Memory B cell (primary cell): ENCODE measurements at regions not wholly inside any gene's neighbourhood (a gene's known extent, or its start where the extent isn't known, plus 50 kb on each side); places are given as distances from the start of the nearest gene placed in this dataset.

ENCODE experiments used
- ATAC-seq: fragments of 150-1000 bp; cut with Tn5 transposase; 2 replicates; pipeline ENCODE4 v1.10.0; 2021; ENCODE audit warnings: low read depth, mild to moderate bottlenecking, moderate library complexity
- DNase-seq, 2 donors: peaks; one replicate each; pipeline ENCODE4 v3.0.0; 2022; ENCODE audit warnings: low spot score in 2 of 2
- H3K27ac Mint-ChIP-seq: one replicate; pipeline ENCODE4 v1.8.0; 2022; ENCODE audit warnings: mild to moderate bottlenecking, moderate library complexity, mixed read lengths
- H3K27me3 Mint-ChIP-seq: one replicate; pipeline ENCODE4 v1.8.0; 2022; ENCODE audit warnings: mixed read lengths
- H3K36me3 Mint-ChIP-seq: one replicate; pipeline ENCODE4 v1.8.0; 2022; ENCODE audit warnings: mild to moderate bottlenecking, mixed read lengths
- H3K4me1 Mint-ChIP-seq: one replicate; pipeline ENCODE4 v1.8.0; 2022; ENCODE audit warnings: mixed read lengths
- H3K4me3 Mint-ChIP-seq: one replicate; pipeline ENCODE4 v1.8.0; 2022; ENCODE audit warnings: mild to moderate bottlenecking, moderate library complexity, mixed read lengths
- H3K9me3 Mint-ChIP-seq: one replicate; pipeline ENCODE4 v1.8.0; 2022; ENCODE audit warnings: mixed read lengths

- Mint-ChIP-seq H3K27me3 (no peaks in the 10 kb centered on the region), H3K4me3 (no peak overlapping the region), H3K27ac (no peak overlapping the region), H3K36me3 (no peaks in the 10 kb centered on the region), H3K4me1 (peaks cover 3% of the 10 kb centered on the region), H3K9me3 (peaks cover 7% of the 10 kb centered on the region)
- DNase-seq (no peak), ATAC-seq (no peak)
Observed at GRCh38 chr9:111179577-111179976, 141.3 kb upstream of the LPAR1 start.

- peaks cover 4% of the 10 kb centered on the region for H3K9me3 Mint-ChIP-seq
Observed at GRCh38 chr9:111178331-111179055, 140.2 kb upstream of the LPAR1 start.

GRCh38 chr9:111176511-111176910, 138.2 kb upstream of the LPAR1 start:
- Mint-ChIP-seq H3K27me3 (no peaks in the 10 kb centered on the region), H3K36me3 (no peaks in the 10 kb centered on the region), H3K9me3 (peaks cover 1% of the 10 kb centered on the region), H3K27ac (no peak overlapping the region), H3K4me3 (no peak overlapping the region), H3K4me1 (peaks cover 3% of the 10 kb centered on the region)
- no peak for DNase-seq
- ATAC-seq: no peak

More at GRCh38 chr9:111178331-111179055, 140.2 kb upstream of the LPAR1 start:
- Mint-ChIP-seq H3K4me1 (peaks cover 3% of the 10 kb centered on the region), H3K27me3 (no peaks in the 10 kb centered on the region), H3K36me3 (no peaks in the 10 kb centered on the region), H3K4me3 (no peak overlapping the region), H3K27ac (no peak overlapping the region)
- DNase-seq: no peak
- ATAC-seq: no peak

- Mint-ChIP-seq H3K4me3 (no peak overlapping the region), H3K27me3 (no peaks in the 10 kb centered on the region), H3K36me3 (no peaks in the 10 kb centered on the region), H3K27ac (no peak overlapping the region), H3K9me3 (peaks cover 3% of the 10 kb centered on the region), H3K4me1 (peaks cover 3% of the 10 kb centered on the region)
- ATAC-seq (no peak), DNase-seq (no peak)
Observed at GRCh38 chr9:111175350-111175749, 137.1 kb upstream of the LPAR1 start.

- Mint-ChIP-seq H3K4me1 (no peaks in the 10 kb centered on the region), H3K36me3 (peaks cover 6% of the 10 kb centered on the region), H3K27me3 (peaks cover 2% of the 10 kb centered on the region), H3K9me3 (peaks cover 13% of the 10 kb centered on the region), H3K4me3 (no peak overlapping the region), H3K27ac (no peak overlapping the region)
- no peak for ATAC-seq
- DNase-seq: no peak
Observed at GRCh38 chr9:111167341-111167740, 129.1 kb upstream of the LPAR1 start.

GRCh38 chr9:111163716-111164389, 125.6 kb upstream of the LPAR1 start:
- Mint-ChIP-seq H3K9me3 (peaks cover 12% of the 10 kb centered on the region), H3K4me3 (no peak overlapping the region), H3K36me3 (peaks cover 6% of the 10 kb centered on the region), H3K27ac (no peak overlapping the region), H3K4me1 (no peaks in the 10 kb centered on the region), H3K27me3 (peaks cover 2% of the 10 kb centered on the region)
- ATAC-seq: no peak
- DNase-seq: no peak

- peaks cover 2% of the 10 kb centered on the region for H3K36me3 Mint-ChIP-seq
- H3K27me3 Mint-ChIP-seq: peaks cover 2% of the 10 kb centered on the region
- peaks cover 4% of the 10 kb centered on the region for H3K9me3 Mint-ChIP-seq
- no peak overlapping the region for H3K4me3 Mint-ChIP-seq
- DNase-seq (no peak), ATAC-seq (no peak)
- H3K4me1 Mint-ChIP-seq: no peaks in the 10 kb centered on the region
- no peak overlapping the region for H3K27ac Mint-ChIP-seq
Observed at GRCh38 chr9:111162026-111162425, 123.8 kb upstream of the LPAR1 start.

GRCh38 chr9:111161015-111161415, 122.7 kb upstream of the LPAR1 start:
- Mint-ChIP-seq H3K36me3 (no peaks in the 10 kb centered on the region), H3K27ac (no peak overlapping the region), H3K9me3 (peaks cover 2% of the 10 kb centered on the region), H3K27me3 (peaks cover 2% of the 10 kb centered on the region), H3K4me1 (no peaks in the 10 kb centered on the region), H3K4me3 (no peak overlapping the region)
- no peak for ATAC-seq
- no peak for DNase-seq

GRCh38 chr9:111158999-111159398, 120.7 kb upstream of the LPAR1 start:
- no peak for ATAC-seq
- Mint-ChIP-seq H3K4me3 (no peak overlapping the region), H3K36me3 (no peaks in the 10 kb centered on the region), H3K4me1 (no peaks in the 10 kb centered on the region), H3K9me3 (no peaks in the 10 kb centered on the region), H3K27ac (no peak overlapping the region), H3K27me3 (peaks cover 2% of the 10 kb centered on the region)
- DNase-seq: no peak

GRCh38 chr9:111158363-111158762, 120.1 kb upstream of the LPAR1 start:
- no peaks in the 10 kb centered on the region for H3K36me3 Mint-ChIP-seq

GRCh38 chr9:111154081-111154562, 115.9 kb upstream of the LPAR1 start:
- no peaks in the 10 kb centered on the region for H3K4me1 Mint-ChIP-seq
- H3K4me3 Mint-ChIP-seq: no peak overlapping the region
- no peaks in the 10 kb centered on the region for H3K9me3 Mint-ChIP-seq
- H3K27me3 Mint-ChIP-seq: no peaks in the 10 kb centered on the region
- no peak for DNase-seq
- H3K27ac Mint-ChIP-seq: no peak overlapping the region
- no peak for ATAC-seq
- no peaks in the 10 kb centered on the region for H3K36me3 Mint-ChIP-seq

More at GRCh38 chr9:111158363-111158762, 120.1 kb upstream of the LPAR1 start:
- no peaks in the 10 kb centered on the region for H3K27me3 Mint-ChIP-seq
- H3K27ac Mint-ChIP-seq: no peak overlapping the region
- ATAC-seq: no peak
- no peaks in the 10 kb centered on the region for H3K9me3 Mint-ChIP-seq
- H3K4me1 Mint-ChIP-seq: no peaks in the 10 kb centered on the region
- no peak for DNase-seq
- no peak overlapping the region for H3K4me3 Mint-ChIP-seq

- H3K4me3 Mint-ChIP-seq: no peak overlapping the region
Observed at GRCh38 chr9:111152614-111153406, 114.5 kb upstream of the LPAR1 start.

GRCh38 chr9:111151537-111151936, 113.3 kb upstream of the LPAR1 start:
- ATAC-seq: no peak
- Mint-ChIP-seq H3K4me3 (no peak overlapping the region), H3K27me3 (peaks cover 2% of the 10 kb centered on the region)

More at GRCh38 chr9:111152614-111153406, 114.5 kb upstream of the LPAR1 start:
- Mint-ChIP-seq H3K27ac (no peak overlapping the region), H3K9me3 (no peaks in the 10 kb centered on the region), H3K4me1 (no peaks in the 10 kb centered on the region), H3K36me3 (no peaks in the 10 kb centered on the region), H3K27me3 (peaks cover 2% of the 10 kb centered on the region)
- no peak for DNase-seq
- no peak for ATAC-seq

GRCh38 chr9:111150181-111150580, 111.9 kb upstream of the LPAR1 start:
- H3K27ac Mint-ChIP-seq: no peak overlapping the region
- H3K9me3 Mint-ChIP-seq: no peaks in the 10 kb centered on the region
- DNase-seq (no peak), ATAC-seq (no peak)
- no peaks in the 10 kb centered on the region for H3K36me3 Mint-ChIP-seq
- H3K4me1 Mint-ChIP-seq: no peaks in the 10 kb centered on the region
- no peak overlapping the region for H3K4me3 Mint-ChIP-seq
- peaks cover 2% of the 10 kb centered on the region for H3K27me3 Mint-ChIP-seq

More at GRCh38 chr9:111151537-111151936, 113.3 kb upstream of the LPAR1 start:
- no peak for DNase-seq
- Mint-ChIP-seq H3K27ac (no peak overlapping the region), H3K9me3 (no peaks in the 10 kb centered on the region), H3K36me3 (no peaks in the 10 kb centered on the region), H3K4me1 (no peaks in the 10 kb centered on the region)
